ENCODE measurements at regions not wholly inside any gene's neighbourhood (a gene's known extent, or its start where the extent isn't known, plus 50 kb on each side); places are given as distances from the start of the nearest gene placed in this dataset.

- TF ChIP-seq CTCF (IDR thresholded peaks at IDR 0.05; ENCODE audit: low read depth, low read length, poor library complexity, severe bottlenecking) (no peak), EZH2phosphoT487 (IDR thresholded peaks at IDR 0.05; ENCODE audit: borderline replicate concordance, low read length) (no peak)
Measured at GRCh38 chr22:47654922-47655491, 892.6 kb downstream of the TBC1D22A start.
